Nephron (organoid): ENCODE measurements at regions not wholly inside any gene's neighbourhood (a gene's known extent, or its start where the extent isn't known, plus 50 kb on each side); places are given as distances from the start of the nearest gene placed in this dataset.

Source experiments
- H3K27ac Mint-ChIP-seq, 3 experiments: 2 replicates each; pipeline ENCODE4 v1.8.0; 2020; ENCODE audit warnings: mixed read lengths in 3 of 3, mild to moderate bottlenecking in 2 of 3, moderate library complexity in 1 of 3
- H3K27me3 Mint-ChIP-seq: 2 replicates; pipeline ENCODE4 v1.8.0; 2021; ENCODE audit warnings: low read depth, mild to moderate bottlenecking, moderate library complexity, mixed read lengths
- H3K36me3 Mint-ChIP-seq: 2 replicates; pipeline ENCODE4 v1.8.0; 2020; ENCODE audit warnings: low read depth, mixed read lengths
- H3K4me1 Mint-ChIP-seq: 2 replicates; pipeline ENCODE4 v1.8.0; 2020; ENCODE audit warnings: mixed read lengths
- H3K4me3 Mint-ChIP-seq, 3 experiments: 2 replicates each; pipeline ENCODE4 v1.8.0; 2020; ENCODE audit warnings: mild to moderate bottlenecking in 3 of 3, mixed read lengths in 3 of 3, moderate library complexity in 2 of 3
- H3K9me3 Mint-ChIP-seq: 2 replicates; pipeline ENCODE4 v1.8.0; 2020; ENCODE audit warnings: mixed read lengths
- TF ChIP-seq, protein P1 (sequence below), 3 experiments: fragments of 200-600 bp; sonication (generic); IDR thresholded peaks; one replicate each; pipeline ENCODE4 v1.5.0; 2021; ENCODE audit warnings: antibody characterized with exemption in 3 of 3; ENCODE audit not compliant: unreplicated experiment in 3 of 3

DNA sequence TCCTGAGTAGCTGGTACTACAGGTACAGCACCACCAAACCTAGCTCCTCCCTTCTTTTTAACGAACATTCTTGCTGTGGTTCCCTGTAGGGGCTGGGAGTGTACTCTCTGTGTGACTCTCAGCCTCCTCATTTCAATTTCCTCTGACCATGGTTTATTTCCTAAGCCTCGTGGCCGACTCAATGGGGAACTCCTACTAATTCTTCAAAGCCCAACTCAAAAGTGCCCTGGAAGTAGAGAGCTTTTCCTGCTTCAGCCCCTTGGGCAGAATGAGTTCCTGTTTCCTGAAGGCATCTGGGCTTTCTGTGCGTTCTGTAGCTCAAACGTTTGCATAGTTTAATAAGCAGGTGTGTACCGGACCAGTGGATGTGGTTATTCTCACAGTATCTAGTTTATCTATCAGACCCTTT is 70.9 kb upstream of the ACOT11 start:
- H3K4me3 Mint-ChIP-seq: peak overlapping the region; percentile 23 to 36 (median 33)
- TF ChIP-seq, protein P1, sequence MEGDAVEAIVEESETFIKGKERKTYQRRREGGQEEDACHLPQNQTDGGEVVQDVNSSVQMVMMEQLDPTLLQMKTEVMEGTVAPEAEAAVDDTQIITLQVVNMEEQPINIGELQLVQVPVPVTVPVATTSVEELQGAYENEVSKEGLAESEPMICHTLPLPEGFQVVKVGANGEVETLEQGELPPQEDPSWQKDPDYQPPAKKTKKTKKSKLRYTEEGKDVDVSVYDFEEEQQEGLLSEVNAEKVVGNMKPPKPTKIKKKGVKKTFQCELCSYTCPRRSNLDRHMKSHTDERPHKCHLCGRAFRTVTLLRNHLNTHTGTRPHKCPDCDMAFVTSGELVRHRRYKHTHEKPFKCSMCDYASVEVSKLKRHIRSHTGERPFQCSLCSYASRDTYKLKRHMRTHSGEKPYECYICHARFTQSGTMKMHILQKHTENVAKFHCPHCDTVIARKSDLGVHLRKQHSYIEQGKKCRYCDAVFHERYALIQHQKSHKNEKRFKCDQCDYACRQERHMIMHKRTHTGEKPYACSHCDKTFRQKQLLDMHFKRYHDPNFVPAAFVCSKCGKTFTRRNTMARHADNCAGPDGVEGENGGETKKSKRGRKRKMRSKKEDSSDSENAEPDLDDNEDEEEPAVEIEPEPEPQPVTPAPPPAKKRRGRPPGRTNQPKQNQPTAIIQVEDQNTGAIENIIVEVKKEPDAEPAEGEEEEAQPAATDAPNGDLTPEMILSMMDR (IDR thresholded peaks at IDR 0.05; ENCODE audit: unreplicated experiment in 3 of 3): no peak
- no peaks in the 10 kb centered on the region for H3K36me3 Mint-ChIP-seq
- H3K27ac Mint-ChIP-seq: peak overlapping the region; percentile 96 to 100 (median 97)
- no peaks in the 10 kb centered on the region for H3K9me3 Mint-ChIP-seq
- peaks cover 71% of the 10 kb centered on the region for H3K4me1 Mint-ChIP-seq
- H3K27me3 Mint-ChIP-seq: peaks cover 3% of the 10 kb centered on the region

DNA sequence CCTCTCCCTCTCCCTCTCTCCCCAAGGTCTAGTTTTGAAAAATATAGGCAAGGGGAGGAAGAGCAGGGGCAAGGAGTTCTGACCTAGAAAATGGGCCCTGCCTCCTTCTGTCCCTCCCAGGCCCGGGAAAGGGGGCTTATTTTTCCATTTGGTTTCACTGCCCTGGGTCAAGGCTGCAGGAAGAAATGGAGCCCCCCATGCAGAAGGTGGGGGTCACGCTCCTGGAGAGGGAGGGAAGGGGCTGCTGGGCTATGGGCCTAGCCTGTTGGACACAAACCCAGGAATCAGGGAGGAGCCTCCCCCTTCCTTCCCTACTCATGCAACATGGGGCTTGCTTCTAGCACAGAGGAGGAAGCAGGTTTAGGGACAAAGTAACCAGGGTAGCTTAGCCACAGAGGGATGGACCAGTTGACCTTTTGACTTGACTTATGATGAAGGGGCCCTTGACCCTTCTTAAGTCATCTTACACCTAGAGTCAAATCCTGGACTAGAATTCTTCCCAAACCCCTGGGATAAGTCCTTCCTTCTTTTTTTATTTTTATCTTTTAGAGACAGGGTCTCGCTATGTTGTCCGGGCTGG is 70.4 kb upstream of the SSBP3 start:
- H3K4me3 Mint-ChIP-seq: peak overlapping the region; percentile 68 to 78 (median 73)
- H3K27ac Mint-ChIP-seq: peak overlapping the region; percentile 96 to 100 (median 97)
- TF ChIP-seq, protein P1 (IDR thresholded peaks at IDR 0.05; ENCODE audit: unreplicated experiment in 3 of 3): no peak
- peaks cover 66% of the 10 kb centered on the region for H3K4me1 Mint-ChIP-seq
- no peaks in the 10 kb centered on the region for H3K36me3 Mint-ChIP-seq
- no peaks in the 10 kb centered on the region for H3K9me3 Mint-ChIP-seq
- H3K27me3 Mint-ChIP-seq: peaks cover 3% of the 10 kb centered on the region

DNA sequence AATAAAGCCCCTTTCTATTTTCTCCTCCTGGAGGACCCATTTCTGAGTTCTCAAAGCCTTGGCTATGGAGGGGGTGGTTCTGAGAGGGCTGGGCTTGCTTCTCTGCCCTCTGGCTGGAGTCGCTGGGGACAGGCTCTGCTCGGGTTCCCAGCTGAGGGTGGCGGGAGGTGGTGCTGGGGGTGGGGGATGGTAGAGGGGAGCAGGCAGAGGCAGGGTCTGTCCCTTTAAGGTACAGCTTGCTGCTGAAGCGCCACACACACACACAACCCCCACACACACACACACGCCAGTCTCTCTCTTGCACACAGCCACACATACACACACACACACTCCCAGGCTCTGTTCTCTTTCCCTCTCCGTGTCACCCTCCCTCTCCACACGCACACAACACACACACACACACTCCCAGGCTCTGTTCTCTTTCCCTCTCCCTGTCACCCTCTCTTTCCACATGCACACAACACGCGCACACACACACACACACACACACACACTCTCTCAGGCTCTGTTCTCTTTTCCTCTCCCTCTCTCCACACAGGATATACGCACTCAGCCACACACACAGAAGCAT is 69.8 kb upstream of the SSBP3 start:
- Mint-ChIP-seq H3K27ac (peak overlapping the region; percentile 96 to 100 (median 97)), H3K27me3 (peaks cover 3% of the 10 kb centered on the region), H3K36me3 (no peaks in the 10 kb centered on the region), H3K9me3 (no peaks in the 10 kb centered on the region), H3K4me1 (peaks cover 64% of the 10 kb centered on the region), H3K4me3 (peak overlapping the region; percentile 68 to 78 (median 73))
- TF ChIP-seq, protein P1 (IDR thresholded peaks at IDR 0.05; ENCODE audit: unreplicated experiment in 3 of 3): no peak

DNA sequence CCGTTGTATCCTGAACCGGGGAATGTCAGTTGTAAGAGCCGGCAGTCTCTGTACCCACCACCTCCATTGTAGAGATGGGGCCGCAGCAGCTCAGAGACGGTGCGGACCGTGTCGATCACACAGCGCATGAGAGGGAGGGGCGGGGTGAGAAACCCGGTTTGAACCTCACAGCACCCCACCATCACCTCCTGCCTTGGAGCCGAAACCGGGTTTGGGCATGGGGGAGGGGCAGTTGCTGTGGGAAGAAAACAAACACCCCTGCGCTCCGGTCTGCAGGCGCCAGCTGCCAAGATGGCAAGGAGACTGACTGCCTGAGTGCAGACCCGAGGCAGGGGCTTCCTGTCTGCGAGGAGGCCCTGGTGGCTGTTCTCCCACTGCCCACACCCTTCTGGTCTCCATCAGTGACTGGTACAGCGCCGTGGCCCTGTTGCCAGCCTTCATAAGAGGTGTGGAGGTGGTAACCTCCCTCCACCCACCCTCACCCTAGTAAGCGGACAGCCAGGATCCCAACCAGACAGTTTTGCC is 69.2 kb upstream of the SSBP3 start:
- H3K36me3 Mint-ChIP-seq: no peaks in the 10 kb centered on the region
- peak overlapping the region; percentile 96 to 100 (median 97) for H3K27ac Mint-ChIP-seq
- TF ChIP-seq, protein P1 (IDR thresholded peaks at IDR 0.05; ENCODE audit: unreplicated experiment in 3 of 3): no peak
- H3K4me3 Mint-ChIP-seq: peak overlapping the region; percentile 53 to 78 (median 53)
- peaks cover 3% of the 10 kb centered on the region for H3K27me3 Mint-ChIP-seq
- H3K9me3 Mint-ChIP-seq: no peaks in the 10 kb centered on the region
- peaks cover 58% of the 10 kb centered on the region for H3K4me1 Mint-ChIP-seq

DNA sequence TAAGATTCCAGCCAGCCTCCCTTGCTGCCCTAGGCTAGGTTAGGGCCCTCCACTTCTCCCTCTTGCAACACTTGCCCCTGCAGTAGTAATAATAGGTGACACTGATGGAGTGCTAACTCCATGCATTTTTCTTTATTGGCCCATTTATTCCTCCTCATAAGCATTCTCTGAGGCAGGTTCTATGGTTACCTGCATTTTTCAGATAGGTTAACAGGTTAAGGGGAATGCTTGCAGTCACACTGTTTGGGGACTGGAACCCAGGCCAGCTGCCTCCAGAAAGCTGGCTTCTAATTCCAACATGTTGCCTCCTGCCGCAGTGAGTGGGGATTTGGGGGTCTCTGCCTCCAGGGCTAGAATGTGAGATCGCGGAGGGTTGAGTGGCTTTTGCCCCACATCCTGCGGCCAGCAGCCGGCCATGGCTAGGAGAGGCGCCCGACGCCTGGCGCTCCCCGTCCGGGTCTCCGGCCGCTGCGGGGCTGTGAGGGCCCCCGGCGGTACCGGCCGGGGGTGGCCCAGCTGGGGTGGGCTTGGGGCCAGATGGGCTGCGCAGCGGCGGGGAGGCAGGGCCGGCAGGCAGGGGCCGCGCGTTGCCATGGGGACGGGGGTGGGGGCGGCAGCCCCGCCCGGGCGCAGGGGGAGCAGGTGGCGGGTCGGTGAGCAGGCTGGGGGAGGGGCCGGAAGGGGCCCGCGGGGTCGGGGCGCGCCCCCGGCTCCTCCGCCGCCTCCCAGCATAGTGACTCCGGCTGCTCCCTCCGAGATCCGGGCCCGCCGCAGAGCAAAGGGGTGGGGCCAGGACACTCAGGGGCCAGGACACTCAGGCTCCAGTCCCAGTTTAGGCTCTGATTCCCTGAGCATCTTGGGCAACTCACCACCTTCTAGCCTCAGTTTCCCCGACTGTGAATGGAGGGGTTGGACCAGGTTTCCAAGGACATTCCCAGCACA is 68.4 kb upstream of the SSBP3 start:
- Mint-ChIP-seq H3K27me3 (peaks cover 3% of the 10 kb centered on the region), H3K36me3 (no peaks in the 10 kb centered on the region), H3K4me3 (peak overlapping the region; percentile 53 to 78 (median 74)), H3K27ac (peak overlapping the region; percentile 96 to 100 (median 97)), H3K9me3 (no peaks in the 10 kb centered on the region), H3K4me1 (peaks cover 49% of the 10 kb centered on the region)
- TF ChIP-seq, protein P1 (IDR thresholded peaks at IDR 0.05; ENCODE audit: unreplicated experiment in 3 of 3): no peak
